Smooth muscle cell (in vitro differentiated cells): ENCODE measurements at regions not wholly inside any gene's neighbourhood (a gene's known extent, or its start where the extent isn't known, plus 50 kb on each side); places are given as distances from the start of the nearest gene placed in this dataset.

Experiments used
- DNase-seq: peaks from one replicate; lab custom pipeline; 2025; ENCODE audit not compliant: unreplicated experiment; lab: John Stamatoyannopoulos, UW
- H2AFZ ChIP-seq: fragments of 200-600 bp; sonication (generic); 2 replicates; pipeline ENCODE4 v1.6.0; 2016; ENCODE audit warnings: antibody characterized with exemption, low read depth, mild to moderate bottlenecking
- H3F3A ChIP-seq: fragments of 200-600 bp; sonication (generic); 2 replicates; pipeline ENCODE4 v1.6.0; 2017; ENCODE audit warnings: antibody characterized with exemption, low read depth
- H3K27ac ChIP-seq: fragments of 200-600 bp; sonication (generic); 2 replicates; pipeline ENCODE4 v1.5.1; 2016; ENCODE audit warnings: low read depth, mild to moderate bottlenecking
- H3K27me3 ChIP-seq: fragments of 200-600 bp; sonication (generic); 2 replicates; pipeline ENCODE4 v1.6.1; 2016; ENCODE audit warnings: low read depth, mild to moderate bottlenecking
- H3K36me3 ChIP-seq: fragments of 200-600 bp; sonication (generic); 2 replicates; pipeline ENCODE4 v1.5.1; 2016; ENCODE audit warnings: low read depth
- H3K4me1 ChIP-seq: fragments of 200-600 bp; sonication (generic); 2 replicates; pipeline ENCODE4 v1.5.1; 2016; ENCODE audit warnings: low read depth
- H3K4me2 ChIP-seq: fragments of 200-600 bp; sonication (generic); 2 replicates; pipeline ENCODE4 v1.6.0; 2016; ENCODE audit warnings: mild to moderate bottlenecking
- H3K4me3 ChIP-seq: fragments of 200-600 bp; sonication (generic); 2 replicates; pipeline ENCODE4 v1.5.1; 2016; ENCODE audit warnings: mild to moderate bottlenecking
- H3K79me2 ChIP-seq: fragments of 200-600 bp; sonication (generic); 2 replicates; pipeline ENCODE4 v1.6.0; 2016; ENCODE audit warnings: low read depth, mild to moderate bottlenecking
- H3K9ac ChIP-seq: fragments of 200-600 bp; sonication (generic); 2 replicates; pipeline ENCODE4 v1.6.0; 2016; ENCODE audit warnings: low read depth
- H3K9me3 ChIP-seq: fragments of 200-600 bp; sonication (generic); replicated peaks from 2 replicates; pipeline ENCODE4 v1.5.1; 2016; ENCODE audit warnings: low read depth
- H4K20me1 ChIP-seq: fragments of 200-600 bp; sonication (generic); 2 replicates; pipeline ENCODE4 v1.6.0; 2016; ENCODE audit warnings: low read depth
- WGBS: methylation state at CpG from one replicate; pipeline ENCODE4 v1.1.7; 2016; ENCODE audit warnings: low lambda C conversion rate; 5-methylcytosine and 5-hydroxymethylcytosine counted together
- TF ChIP-seq, protein P1 (sequence below): fragments of 200-600 bp; sonication (generic); IDR thresholded peaks from 2 replicates; pipeline ENCODE4 v1.5.1; 2017; ENCODE audit warnings: borderline replicate concordance, mild to moderate bottlenecking, antibody characterized with exemption; ENCODE audit not compliant: insufficient read depth, poor library complexity, severe bottlenecking

- DNase-seq, result no peak
These were observed 407.1 kb upstream of the LRRC4C start for GRCh38 chr11:41866525-41866924.

DNA sequence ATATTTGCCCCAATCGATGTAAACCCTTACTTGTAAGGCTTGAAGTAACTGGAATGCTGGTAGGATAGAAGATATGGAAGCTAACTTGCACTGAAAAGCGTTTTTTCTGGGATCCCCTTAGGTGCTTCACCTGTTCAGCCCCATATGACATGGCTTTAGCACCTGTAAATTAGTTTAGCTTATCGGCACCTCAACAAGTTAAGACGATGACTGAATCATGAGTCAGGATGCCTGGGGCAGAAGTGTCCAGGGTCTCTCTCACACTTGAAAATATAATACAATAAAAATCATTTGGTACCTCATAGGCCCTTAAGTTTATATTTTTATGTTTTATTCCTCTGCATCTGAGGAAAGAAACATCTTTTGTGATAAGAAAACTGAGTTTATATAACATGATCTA is 409.2 kb upstream of the LRRC4C start:
- Histone ChIP-seq H3K4me2 (no peak overlapping the region), H4K20me1 (no peaks in the 10 kb centered on the region), H2AFZ (no peak overlapping the region), H3K79me2 (no peaks in the 10 kb centered on the region), H3K36me3 (no peaks in the 10 kb centered on the region), H3K27me3 (no peaks in the 10 kb centered on the region), H3F3A (no peaks in the 10 kb centered on the region), H3K9me3 (no peaks in the 10 kb centered on the region), H3K4me3 (no peak overlapping the region), H3K27ac (no peak overlapping the region), H3K9ac (no peak overlapping the region), H3K4me1 (peaks cover 2% of the 10 kb centered on the region)
- TF ChIP-seq, protein P1, sequence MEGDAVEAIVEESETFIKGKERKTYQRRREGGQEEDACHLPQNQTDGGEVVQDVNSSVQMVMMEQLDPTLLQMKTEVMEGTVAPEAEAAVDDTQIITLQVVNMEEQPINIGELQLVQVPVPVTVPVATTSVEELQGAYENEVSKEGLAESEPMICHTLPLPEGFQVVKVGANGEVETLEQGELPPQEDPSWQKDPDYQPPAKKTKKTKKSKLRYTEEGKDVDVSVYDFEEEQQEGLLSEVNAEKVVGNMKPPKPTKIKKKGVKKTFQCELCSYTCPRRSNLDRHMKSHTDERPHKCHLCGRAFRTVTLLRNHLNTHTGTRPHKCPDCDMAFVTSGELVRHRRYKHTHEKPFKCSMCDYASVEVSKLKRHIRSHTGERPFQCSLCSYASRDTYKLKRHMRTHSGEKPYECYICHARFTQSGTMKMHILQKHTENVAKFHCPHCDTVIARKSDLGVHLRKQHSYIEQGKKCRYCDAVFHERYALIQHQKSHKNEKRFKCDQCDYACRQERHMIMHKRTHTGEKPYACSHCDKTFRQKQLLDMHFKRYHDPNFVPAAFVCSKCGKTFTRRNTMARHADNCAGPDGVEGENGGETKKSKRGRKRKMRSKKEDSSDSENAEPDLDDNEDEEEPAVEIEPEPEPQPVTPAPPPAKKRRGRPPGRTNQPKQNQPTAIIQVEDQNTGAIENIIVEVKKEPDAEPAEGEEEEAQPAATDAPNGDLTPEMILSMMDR, result no peak
- 85% methylated on average over 4 of the region's 4 CpGs for WGBS
- no peak for DNase-seq

More at GRCh38 chr11:41866525-41866924, 407.1 kb upstream of the LRRC4C start:
- Histone ChIP-seq H4K20me1 (no peaks in the 10 kb centered on the region), H3K36me3 (no peaks in the 10 kb centered on the region), H3K9me3 (no peaks in the 10 kb centered on the region), H2AFZ (no peak overlapping the region), H3K4me1 (no peaks in the 10 kb centered on the region), H3K27me3 (no peaks in the 10 kb centered on the region), H3K4me2 (no peak overlapping the region), H3K79me2 (no peaks in the 10 kb centered on the region), H3K9ac (no peak overlapping the region), H3K4me3 (no peak overlapping the region), H3K27ac (no peak overlapping the region), H3F3A (no peaks in the 10 kb centered on the region)
- TF ChIP-seq, protein P1, result no peak

- Histone ChIP-seq H4K20me1 (no peaks in the 10 kb centered on the region), H3K4me3 (no peak overlapping the region), H3K27me3 (no peaks in the 10 kb centered on the region), H3K4me1 (peaks cover 2% of the 10 kb centered on the region), H3K4me2 (no peak overlapping the region), H3K9ac (no peak overlapping the region), H3F3A (no peaks in the 10 kb centered on the region), H2AFZ (no peak overlapping the region), H3K27ac (no peak overlapping the region), H3K36me3 (no peaks in the 10 kb centered on the region), H3K9me3 (no peaks in the 10 kb centered on the region), H3K79me2 (no peaks in the 10 kb centered on the region)
- 69% methylated on average over 3 of the region's 3 CpGs for WGBS
- DNase-seq, result no peak
- TF ChIP-seq, protein P1, result no peak
These were observed 413.0 kb upstream of the LRRC4C start for GRCh38 chr11:41872426-41872825.

- Histone ChIP-seq H4K20me1 (no peaks in the 10 kb centered on the region), H3K9me3 (no peaks in the 10 kb centered on the region), H3K9ac (no peak overlapping the region), H2AFZ (no peak overlapping the region), H3K27me3 (no peaks in the 10 kb centered on the region), H3K27ac (no peak overlapping the region), H3K4me1 (peaks cover 2% of the 10 kb centered on the region), H3F3A (no peaks in the 10 kb centered on the region), H3K4me2 (no peak overlapping the region), H3K79me2 (no peaks in the 10 kb centered on the region), H3K36me3 (no peaks in the 10 kb centered on the region), H3K4me3 (no peak overlapping the region)
- TF ChIP-seq, protein P1, result no peak
- WGBS, result 96% methylated on average over 4 of the region's 4 CpGs
- DNase-seq, result no peak
These were observed 413.4 kb upstream of the LRRC4C start for GRCh38 chr11:41872870-41873269.
